ENCODE measurements at regions not wholly inside any gene's neighbourhood (a gene's known extent, or its start where the extent isn't known, plus 50 kb on each side); places are given as distances from the start of the nearest gene placed in this dataset.

- no peak for TF ChIP-seq CTCF (IDR thresholded peaks at IDR 0.05)
- DNase-seq (ENCODE audit: low spot score) (no peak), ATAC-seq (ENCODE audit: low FRiP score) (no peak)
These were observed 138.9 kb downstream of the C9orf50 start for GRCh38 chr9:129481810-129482511.

- DNase-seq (ENCODE audit: low spot score) (no peak), ATAC-seq (ENCODE audit: low FRiP score) (no peak)
- TF ChIP-seq CTCF (IDR thresholded peaks at IDR 0.05): no peak
These were observed 139.5 kb downstream of the C9orf50 start for GRCh38 chr9:129481424-129481809.

- no peak for TF ChIP-seq CTCF (IDR thresholded peaks at IDR 0.05)
- ATAC-seq (ENCODE audit: low FRiP score) (no peak), DNase-seq (ENCODE audit: low spot score) (no peak)
These were observed 140.2 kb downstream of the C9orf50 start for GRCh38 chr9:129480745-129481144.

- ATAC-seq (ENCODE audit: low FRiP score) (no peak), DNase-seq (ENCODE audit: low spot score) (no peak)
- TF ChIP-seq CTCF (IDR thresholded peaks at IDR 0.05): no peak
These were observed 140.7 kb downstream of the C9orf50 start for GRCh38 chr9:129480227-129480626.

- no peak for DNase-seq (ENCODE audit: low spot score)
- no peak for TF ChIP-seq CTCF (IDR thresholded peaks at IDR 0.05)
- no peak for ATAC-seq (ENCODE audit: low FRiP score)
These were observed 141.3 kb downstream of the C9orf50 start for GRCh38 chr9:129479631-129480011.

GRCh38 chr9:129478961-129479630 is 141.8 kb downstream of the C9orf50 start:
- no peak for DNase-seq (ENCODE audit: low spot score)
- TF ChIP-seq CTCF (IDR thresholded peaks at IDR 0.05): no peak
- no peak for ATAC-seq (ENCODE audit: low FRiP score)

- TF ChIP-seq CTCF (IDR thresholded peaks at IDR 0.05): no peak
- no peak for DNase-seq (ENCODE audit: low spot score)
- ATAC-seq (ENCODE audit: low FRiP score): no peak
These were observed 142.4 kb downstream of the C9orf50 start for GRCh38 chr9:129478461-129478860.
